HG03460 (cell line): ENCODE measurements at regions not wholly inside any gene's neighbourhood (a gene's known extent, or its start where the extent isn't known, plus 50 kb on each side); places are given as distances from the start of the nearest gene placed in this dataset.
"Not testable (repeated sequence)": the region's sequence is repeated elsewhere in the genome, so short reads cannot be mapped to it uniquely, and the experiment has no call there.

ENCODE experiments used
- ATAC-seq: cut with Tn5 transposase; IDR thresholded peaks from one replicate; pipeline ENCODE4 v1.9.1; 2021; ENCODE audit not compliant: unreplicated experiment

DNA sequence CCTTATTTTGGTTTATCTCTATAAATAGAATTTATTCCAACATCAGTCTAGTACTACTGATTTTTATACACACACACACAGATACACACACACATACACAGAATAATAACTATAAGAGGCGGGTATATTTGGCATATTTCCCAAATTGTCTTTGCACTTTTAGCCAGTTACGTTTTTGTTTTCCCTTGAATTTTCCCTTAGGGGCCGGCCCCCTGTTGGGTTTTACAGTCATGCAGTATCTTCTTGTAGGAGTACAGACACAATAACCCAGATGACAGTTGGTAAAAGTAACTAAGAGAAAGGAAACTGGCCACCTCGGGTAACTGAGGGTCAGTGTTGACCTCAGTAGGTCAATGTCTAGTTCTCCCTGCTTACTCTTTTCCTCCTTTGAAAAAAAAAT is 50.9 kb downstream of the DISP1 start:
- ATAC-seq = no peak

DNA sequence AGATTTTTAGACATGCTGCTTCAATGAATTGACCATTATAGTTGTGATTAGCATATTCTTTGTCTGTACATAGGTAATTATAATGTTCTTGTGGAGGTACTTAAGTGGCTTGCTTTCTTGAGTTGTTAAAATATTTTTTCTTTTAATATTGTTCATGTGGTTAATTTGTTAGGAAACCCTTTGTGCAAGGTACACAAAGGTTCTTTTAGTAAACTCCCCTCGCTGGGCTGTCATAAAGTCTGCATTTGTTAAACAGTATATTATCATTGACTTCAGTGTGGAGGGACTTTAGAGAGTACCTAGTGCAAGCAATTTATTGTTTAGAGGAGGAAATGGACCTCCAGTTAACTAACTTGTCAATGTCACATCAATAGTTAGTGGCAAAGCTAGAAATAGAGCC is 52.5 kb downstream of the DISP1 start:
- no peak for ATAC-seq

DNA sequence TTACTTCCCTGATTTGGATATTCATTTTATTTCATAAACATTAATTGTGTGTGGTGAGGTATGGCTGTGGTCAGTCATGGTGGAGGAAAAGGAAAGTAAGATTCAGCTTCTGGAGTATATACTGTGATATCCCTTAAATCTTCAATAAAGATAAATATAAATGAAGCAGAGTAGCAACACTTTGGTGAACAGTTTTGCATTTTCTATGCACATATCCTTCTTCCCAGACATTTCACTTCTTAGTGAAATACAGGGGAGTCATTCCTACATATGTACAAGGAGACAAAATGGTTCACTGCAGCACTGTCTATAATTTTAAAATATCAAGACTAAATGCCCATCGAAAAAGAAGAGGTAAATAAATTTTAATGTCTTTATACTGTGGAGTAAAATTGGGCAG is 61.3 kb downstream of the DISP1 start:
- ATAC-seq = no peak

DNA sequence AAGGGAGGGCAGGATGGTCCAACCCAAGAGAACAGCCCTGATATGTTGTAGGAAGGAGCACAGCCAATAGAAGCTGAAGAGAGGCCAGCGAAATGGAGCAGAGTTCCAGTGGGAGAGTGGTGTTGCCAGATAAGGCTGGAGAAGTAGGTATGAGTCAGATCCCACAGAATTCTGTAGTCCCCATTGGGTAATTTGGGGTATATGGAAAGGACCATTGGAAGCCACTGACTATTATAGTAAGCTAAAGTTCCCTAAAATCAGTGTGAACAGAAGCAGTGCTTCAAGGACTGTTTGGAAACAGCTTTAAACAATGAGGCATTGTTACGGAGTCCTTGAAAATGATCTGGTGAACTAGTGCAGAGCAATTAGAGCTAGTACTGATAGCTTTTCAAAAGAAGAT is 63.0 kb downstream of the DISP1 start:
- no peak for ATAC-seq

DNA sequence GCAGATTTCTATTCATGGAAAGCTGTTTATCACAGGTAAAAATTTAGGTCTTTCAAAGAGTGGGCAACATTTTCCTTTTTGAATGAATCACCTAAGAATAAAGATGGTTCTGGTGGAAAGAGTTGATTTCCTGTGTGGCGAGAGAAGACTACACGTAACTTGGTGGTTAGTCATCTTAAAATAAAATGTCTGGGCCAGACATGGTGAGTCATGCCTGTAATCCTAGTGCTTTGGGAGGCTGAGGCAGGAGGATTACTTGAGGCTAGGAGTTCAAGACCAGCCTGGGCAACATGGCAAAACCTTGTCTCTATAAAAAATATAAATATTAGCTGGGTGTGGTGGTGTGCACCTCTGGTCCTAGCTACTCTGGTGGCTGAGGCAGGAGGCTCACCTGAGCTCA is 65.7 kb downstream of the DISP1 start:
- ATAC-seq = no peak

DNA sequence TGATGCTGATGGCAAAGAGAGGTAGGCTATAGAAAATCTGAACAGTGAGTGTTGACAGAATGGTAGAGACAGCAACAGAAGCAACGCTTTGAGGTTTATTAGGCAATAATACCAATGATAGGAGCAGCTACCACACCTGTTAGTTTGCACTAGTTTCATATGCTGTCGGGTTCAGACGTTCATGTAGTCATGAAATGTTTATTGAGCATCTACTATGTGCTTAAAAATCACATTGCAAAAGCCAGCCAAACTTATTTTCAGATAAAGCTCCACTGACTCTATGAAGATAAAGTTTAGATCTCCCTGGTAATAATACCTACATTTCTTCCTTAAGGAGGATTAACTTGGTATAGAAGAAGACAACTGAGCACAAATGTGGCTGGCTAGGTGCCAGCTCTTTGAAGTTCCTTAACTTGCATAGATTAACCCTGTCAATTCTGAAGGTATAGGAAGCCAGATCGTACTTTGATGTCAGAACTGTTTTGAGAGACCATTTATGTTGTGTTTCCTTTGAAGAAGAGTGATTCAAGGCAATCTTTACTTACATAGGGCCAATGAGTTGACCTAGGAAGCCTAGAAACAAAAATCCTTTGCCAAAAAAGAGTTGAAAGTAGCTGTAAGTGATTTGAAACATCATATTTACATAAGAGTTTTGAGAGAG is 71.5 kb downstream of the DISP1 start:
- ATAC-seq = no peak

DNA sequence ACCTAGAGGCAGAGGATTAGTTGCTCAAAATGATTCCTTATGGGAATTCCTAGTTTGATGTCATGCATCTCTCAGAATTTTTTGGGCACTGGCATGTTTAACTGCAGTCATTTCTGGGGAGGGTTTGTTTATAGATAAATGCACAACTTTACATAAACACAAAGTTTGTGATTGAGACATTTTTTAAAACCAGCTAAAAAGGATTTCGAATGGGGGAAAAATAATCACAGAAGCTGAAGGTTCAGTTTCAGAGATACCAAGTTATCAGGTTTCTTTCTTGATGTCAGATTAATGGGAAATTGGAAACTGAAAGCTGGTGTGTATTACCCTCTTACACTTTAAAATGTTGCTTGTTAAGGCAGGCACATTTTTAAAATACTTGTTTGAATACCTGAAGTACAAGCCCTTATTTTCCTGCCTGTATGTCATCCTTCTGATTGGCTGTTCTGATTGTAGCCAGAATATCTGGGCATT is 72.1 kb downstream of the DISP1 start:
- ATAC-seq = no peak

DNA sequence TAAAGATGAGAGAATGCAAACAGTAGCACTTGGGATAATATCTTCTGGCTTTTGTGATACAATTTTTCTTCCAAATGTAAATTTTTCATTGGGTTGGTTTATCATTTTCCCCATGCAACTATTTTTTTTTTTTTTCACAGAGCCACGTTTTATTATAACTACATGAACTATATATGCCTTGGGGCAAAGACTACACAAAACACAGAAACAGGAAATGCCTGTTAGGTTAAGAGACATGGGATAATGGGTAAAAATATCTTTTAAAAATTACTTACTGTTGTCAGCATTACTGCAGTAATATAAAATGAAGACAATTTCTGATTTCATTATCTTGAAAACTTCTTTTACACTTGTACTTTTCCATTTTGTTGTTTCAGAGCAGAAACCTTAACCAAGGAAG is 74.6 kb downstream of the DISP1 start:
- no peak for ATAC-seq

DNA sequence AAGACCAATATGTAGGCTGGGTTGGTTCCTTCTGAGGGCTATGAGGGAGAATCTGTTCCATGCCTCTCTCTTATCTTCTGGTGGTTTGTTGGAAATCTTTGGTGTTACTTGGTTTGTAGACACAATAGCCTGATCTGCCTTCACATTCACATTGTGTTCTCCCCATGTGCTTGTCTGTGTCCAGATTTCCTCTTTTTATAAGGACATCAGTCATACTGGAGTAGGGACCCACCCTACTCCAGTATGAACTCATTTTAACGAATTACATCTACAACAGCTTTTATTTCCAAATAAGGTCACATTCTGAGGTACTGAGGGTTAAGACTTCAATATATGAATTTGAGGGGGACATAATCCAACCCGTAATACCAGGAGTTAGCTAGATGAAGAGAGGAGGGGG is 75.9 kb downstream of the DISP1 start:
- ATAC-seq = no peak

DNA sequence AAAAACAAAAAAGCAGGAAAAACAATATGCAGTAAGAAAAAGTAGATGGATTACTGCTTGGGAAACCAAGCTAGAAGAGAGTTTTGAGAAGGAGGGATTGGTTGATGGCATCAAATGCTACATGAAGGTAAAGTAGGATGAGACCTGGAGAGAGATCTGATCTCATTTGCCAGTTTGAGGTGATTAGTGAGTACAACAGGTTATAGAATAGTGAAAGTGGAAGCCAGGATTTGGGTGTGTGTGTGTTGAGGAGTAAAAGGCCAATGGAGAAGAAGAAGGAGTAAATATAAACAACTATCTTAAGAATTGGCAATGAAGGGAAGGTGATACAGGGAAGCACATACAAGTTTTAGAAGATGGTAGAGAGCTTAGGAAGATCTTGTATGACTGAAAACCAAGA is 76.7 kb downstream of the DISP1 start:
- no peak for ATAC-seq

DNA sequence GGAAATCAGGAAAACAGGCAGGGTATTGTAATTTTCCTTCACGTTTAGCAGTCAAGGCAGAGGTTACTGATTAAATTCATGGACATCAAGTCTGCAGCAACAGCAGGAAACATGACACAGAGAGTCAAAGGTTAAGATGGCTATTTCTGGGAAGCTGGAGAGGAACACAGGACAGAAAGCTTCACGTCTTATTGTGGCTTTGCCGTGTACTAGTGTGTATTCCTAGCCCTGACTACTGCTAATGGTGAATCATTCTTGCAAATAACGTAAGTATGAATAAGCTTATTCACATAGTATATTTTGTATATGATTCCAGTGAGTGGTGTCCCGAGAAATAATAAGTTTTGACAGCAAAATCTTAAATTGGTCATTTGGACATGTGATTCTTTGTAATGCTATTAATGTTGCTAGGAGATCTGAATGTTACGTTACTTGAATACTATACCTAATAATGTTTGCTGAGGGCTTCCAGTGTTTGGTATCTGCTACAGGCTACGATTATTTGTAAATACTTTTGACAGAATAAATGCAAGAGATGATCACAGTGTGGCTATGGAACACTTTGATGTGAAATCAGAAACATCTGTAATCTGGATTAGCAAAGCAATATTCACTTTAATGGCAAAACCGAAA is 77.4 kb downstream of the DISP1 start:
- no peak for ATAC-seq

DNA sequence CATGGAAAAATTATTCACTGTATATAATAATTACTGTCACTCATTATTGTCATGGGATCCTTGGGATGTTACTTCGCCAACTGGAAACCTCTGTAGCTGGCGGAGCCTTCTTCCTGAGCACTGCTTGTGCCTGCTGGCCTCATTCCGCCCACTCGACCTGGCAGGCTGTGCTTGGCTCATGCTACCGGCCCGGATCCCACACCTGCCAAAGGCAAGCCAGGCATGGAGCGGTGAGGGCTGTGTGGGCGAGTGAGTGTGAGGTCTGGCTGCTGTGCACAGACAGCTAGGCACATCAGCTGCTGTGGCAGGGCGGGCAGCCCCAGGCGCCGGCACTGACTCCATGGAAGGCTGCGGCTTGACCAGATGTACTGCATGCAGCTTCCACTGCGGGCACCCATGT is 78.4 kb downstream of the DISP1 start:
- ATAC-seq = no peak

DNA sequence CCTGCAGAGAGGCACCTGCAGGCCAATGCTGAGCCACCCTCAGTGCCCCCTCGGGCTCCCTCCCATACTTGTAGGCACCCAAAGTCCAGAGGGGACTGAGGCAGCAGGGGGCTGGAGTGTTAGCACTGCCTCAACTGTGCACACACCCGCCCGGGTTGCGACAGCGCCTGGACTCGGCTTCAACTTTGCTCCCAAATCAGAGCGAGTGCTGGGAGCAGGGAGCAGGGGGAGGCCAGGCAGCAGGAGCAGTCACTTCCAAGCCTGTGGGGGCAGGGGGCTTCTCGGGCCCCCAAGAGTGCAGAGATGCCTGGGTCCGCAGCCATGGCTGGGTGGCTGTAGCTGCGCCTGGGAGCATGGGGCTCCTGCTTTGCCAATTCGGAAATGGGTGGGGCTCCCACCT is 79.5 kb downstream of the DISP1 start:
- ATAC-seq = no peak

DNA sequence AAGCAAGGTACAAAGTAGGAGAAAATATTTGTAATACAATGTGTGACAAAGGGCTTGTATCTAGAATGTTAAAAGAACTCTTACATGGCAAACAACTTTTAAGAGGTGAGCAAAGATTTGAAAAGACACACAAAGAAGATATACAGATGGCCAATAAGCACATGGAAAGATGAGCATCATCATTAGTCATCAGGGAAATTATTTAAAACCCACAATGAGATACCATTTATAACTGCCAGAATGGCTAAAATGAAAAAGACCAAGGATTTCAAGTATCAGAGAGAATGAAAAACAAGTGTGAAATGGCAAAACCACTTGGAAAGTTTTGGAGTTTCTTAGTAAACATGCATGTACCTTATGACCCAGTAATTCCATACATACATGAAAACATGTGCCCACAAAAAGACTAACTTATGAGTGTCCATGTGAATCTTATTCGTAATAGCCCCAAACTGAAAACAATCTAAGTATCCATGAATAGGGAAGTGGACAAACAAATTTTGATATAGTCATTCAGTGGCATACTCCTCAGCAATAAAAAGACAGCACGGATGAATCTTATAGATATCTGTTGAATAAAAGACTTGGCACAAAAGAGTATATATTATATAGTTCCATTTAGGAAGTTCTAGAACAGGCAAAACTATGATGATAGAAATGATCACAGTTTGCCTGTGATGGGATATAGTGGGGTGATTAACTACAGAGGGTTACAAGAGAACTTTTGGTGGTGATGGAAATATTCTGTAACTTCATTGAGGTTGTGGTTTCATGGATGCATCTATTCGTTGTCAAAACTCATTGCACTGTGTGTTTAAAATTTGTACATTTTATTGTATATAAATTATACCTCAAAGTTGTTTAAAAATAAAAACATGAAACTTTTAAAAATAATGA is 82.0 kb downstream of the DISP1 start:
- ATAC-seq = no peak

DNA sequence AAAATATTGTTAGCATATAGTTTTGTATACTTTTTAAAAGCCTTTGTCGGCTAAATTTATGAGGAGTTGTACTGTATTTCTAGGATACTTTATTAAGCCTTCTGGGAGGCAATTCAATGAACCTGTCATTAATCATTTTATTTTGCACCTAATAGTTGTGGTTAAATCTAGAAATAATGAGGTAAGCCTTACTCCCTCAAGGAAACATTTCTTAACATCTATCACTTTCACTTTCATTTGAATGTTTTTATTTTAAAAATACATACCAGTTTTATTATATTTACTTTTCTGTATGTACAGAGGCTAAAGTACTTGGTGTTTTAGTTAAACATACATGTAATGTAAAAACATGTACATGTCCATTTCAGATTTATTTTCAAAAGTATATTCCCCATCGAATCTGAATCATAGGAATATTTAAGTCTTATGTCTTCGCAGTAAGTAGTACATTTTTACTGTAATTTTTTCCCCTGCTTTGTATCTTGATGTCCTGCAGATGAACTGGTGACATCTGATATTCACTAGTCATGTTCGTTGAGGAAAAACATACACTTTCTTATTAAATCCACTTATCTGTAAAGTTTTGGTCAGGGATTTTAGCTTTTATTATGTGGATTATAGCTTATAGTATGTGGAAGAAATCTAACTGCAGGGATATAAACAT is 82.8 kb downstream of the DISP1 start:
- ATAC-seq = no peak

DNA sequence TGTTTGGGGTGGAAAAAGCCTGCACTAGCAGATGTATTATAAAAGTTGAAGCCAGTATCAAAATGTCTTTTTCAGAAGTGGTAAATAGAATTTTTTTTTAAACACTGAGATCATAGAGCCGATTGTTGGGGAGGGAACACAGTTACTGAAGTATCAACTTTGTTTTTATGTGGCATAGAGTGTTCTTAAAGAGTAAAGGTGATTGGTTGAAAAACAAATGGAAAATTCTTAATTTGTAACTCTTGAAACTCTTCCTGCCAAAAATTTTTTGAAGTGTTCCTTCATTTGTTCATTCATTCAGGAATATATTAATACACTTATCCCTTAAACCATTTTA is 83.3 kb downstream of the DISP1 start:
- no peak for ATAC-seq

DNA sequence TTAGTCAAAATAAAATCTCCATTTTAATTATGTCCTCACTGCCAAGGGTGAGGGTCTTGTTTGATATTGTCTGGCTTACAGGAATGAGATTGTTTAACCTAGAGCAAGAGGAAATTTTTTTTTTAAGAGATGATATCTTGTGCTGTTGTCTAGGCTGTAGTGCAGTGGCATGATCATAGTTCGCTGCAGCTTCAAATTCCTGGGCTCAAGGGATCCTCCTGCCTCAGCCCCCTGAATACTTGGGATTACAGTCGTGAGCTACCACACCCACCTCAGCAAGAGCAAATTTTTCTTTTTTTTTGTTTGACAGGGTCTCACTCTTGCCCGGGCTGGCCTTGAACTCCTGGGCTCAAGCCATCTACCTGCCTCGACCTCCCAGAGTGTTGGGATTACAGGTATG is 84.6 kb downstream of the DISP1 start:
- ATAC-seq = no peak

DNA sequence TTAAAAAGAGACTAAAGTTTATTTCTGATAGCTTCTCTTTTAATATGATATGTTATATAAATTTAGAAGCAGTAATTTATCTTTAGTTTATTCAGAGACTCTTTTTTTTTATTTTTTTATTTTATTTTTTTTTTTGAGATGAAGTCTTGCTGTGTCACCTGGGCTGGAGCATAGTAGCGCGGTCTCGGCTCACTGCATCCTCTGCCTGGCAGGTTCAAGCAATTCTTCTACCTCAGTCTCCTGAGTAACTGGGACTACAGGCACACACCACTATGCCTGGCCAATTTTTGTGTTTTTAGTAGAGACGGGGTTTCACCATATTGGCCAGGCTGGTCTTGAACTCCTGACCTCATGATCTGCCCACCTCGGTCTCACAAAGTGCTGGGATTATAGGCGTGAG is 89.6 kb downstream of the DISP1 start:
- ATAC-seq = no peak

DNA sequence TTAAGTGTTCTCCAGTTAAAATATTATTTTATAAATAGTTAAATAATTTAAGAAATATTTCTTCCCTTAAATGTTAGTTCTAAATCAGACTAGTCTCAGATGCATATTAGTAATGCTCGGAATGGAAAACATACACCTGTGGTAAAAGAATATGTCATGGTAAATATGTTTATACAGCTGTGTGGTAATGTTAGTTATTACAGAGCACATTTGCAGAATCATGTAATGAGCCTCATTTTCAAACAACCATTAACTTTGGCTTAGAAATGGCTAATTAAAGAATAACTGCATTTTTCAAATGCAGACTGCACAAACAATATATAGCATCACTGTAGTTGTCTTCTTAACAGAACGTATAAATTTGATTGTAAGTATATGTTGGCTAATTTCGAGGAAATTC is 90.3 kb downstream of the DISP1 start:
- no peak for ATAC-seq

DNA sequence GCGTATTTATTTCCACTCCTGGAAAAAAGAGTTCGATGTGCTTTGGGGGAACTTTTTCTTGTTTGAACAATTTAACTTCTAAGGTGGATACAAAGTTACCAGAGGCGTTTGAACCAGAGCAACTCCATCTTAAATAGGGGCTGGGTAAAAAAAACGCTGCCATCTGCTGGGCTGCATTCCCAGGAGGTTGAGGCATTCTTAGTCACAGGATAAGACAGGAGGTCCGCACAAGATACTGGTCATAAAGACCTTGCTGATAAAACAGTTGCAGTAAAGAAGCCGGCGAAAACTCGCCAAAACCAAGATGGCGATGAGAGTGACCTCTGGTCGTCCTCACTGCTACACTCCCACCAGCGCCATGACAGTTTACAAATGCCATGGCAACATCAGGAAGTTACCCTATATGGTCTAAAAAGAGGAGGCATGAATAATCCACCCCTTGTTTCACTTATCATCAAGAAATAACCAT is 91.5 kb downstream of the DISP1 start:
- ATAC-seq = not testable (repeated sequence)

DNA sequence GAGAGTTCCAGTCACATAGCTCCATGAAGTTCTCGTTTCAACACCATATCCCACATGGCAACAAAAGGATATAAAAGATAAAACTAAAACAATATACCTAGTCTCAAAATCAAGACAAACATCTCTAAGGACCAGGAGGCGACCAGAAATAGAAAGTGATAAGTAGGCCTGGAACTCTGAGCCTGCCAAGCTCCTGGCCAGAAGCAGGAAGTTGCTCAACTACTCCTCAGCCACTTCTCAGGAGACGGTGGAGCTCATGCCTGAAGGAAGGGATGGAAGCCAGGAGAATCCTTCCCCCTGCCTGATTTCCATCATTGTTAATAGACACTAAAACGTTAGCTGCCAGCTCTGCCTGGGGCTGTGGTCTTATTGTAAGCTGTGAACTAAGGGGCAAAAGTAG is 94.7 kb downstream of the DISP1 start:
- ATAC-seq = no peak

DNA sequence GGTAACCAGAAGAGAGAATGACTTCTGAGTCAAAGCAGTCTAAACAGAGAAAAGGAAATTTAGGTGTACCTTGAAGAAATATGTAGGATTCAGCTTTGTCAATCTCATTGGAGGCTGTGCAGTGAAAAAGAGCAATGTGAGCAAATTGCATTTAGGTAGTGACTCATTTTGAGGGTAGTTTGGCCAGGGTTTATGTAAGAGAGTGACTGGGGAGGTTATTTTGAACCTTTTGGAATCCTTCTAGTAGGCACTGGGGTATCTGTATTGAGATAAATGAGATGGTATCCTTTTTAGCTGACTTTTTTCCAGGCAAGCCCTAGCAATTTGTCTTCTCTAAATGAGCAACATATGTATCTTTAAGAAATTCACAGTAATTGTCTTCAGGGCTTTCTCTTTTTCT is 95.9 kb downstream of the DISP1 start:
- no peak for ATAC-seq
